ENCODE measurements at regions not wholly inside any gene's neighbourhood (a gene's known extent, or its start where the extent isn't known, plus 50 kb on each side); places are given as distances from the start of the nearest gene placed in this dataset.
"Not testable (repeated sequence)": the region's sequence is repeated elsewhere in the genome, so short reads cannot be mapped to it uniquely, and the experiment has no call there.

- Histone ChIP-seq H3K4me3 (ENCODE audit: low read length) (no peak overlapping the region), H3K27me3 (ENCODE audit: control insufficient read depth, insufficient read depth) (no peaks in the 10 kb centered on the region), H3K9me3 (ENCODE audit: control insufficient read depth, low read length) (no peaks in the 10 kb centered on the region), H3K4me1 (ENCODE audit: control insufficient read depth, insufficient read depth, low read length) (peaks cover 1% of the 10 kb centered on the region), H3K27ac (ENCODE audit: low read length) (no peak overlapping the region)
- 69% methylated on average over 3 of the region's 3 CpGs for WGBS
- DNase-seq (no peak), ATAC-seq (no peak)
- intact Hi-C loops (cut with DNase I), result no loop called here
Observed at GRCh38 chr4:14920237-14920636, 82.0 kb upstream of the CPEB2 start.

- H3K9me3 ChIP-seq (ENCODE audit: control insufficient read depth, low read length), result no peaks in the 10 kb centered on the region
- no peak overlapping the region for H3K4me3 ChIP-seq (ENCODE audit: low read length)
- no peak overlapping the region for H3K27ac ChIP-seq (ENCODE audit: low read length)
- no peaks in the 10 kb centered on the region for H3K27me3 ChIP-seq (ENCODE audit: control insufficient read depth, insufficient read depth)
- intact Hi-C loops (cut with DNase I), result no loop called here
- WGBS, result 98% methylated on average over 3 of the region's 3 CpGs
- peaks cover 1% of the 10 kb centered on the region for H3K4me1 ChIP-seq (ENCODE audit: control insufficient read depth, insufficient read depth, low read length)
- ATAC-seq, result no peak
- no peak for DNase-seq
Observed at GRCh38 chr4:14920759-14921320, 81.4 kb upstream of the CPEB2 start.

GRCh38 chr4:14921781-14922180, 80.5 kb upstream of the CPEB2 start:
- DNase-seq; H3K4me3 ChIP-seq (ENCODE audit: low read length); H3K4me1 ChIP-seq (ENCODE audit: control insufficient read depth, insufficient read depth, low read length); H3K27ac ChIP-seq (ENCODE audit: low read length); H3K27me3 ChIP-seq (ENCODE audit: control insufficient read depth, insufficient read depth); ATAC-seq; H3K9me3 ChIP-seq (ENCODE audit: control insufficient read depth, low read length); intact Hi-C loops (cut with DNase I): not testable (repeated sequence)
- WGBS, result 79% methylated on average over 2 of the region's 2 CpGs

- WGBS, result 85% methylated on average over 3 of the region's 3 CpGs
- Histone ChIP-seq H3K9me3 (ENCODE audit: control insufficient read depth, low read length) (no peaks in the 10 kb centered on the region), H3K27ac (ENCODE audit: low read length) (no peak overlapping the region), H3K4me3 (ENCODE audit: low read length) (no peak overlapping the region), H3K27me3 (ENCODE audit: control insufficient read depth, insufficient read depth) (no peaks in the 10 kb centered on the region), H3K4me1 (ENCODE audit: control insufficient read depth, insufficient read depth, low read length) (peaks cover 3% of the 10 kb centered on the region)
- ATAC-seq, result no peak
- intact Hi-C loops (cut with DNase I), result no loop called here
- no peak for DNase-seq
Observed at GRCh38 chr4:14924076-14924811, 78.0 kb upstream of the CPEB2 start.

- DNase-seq (no peak), ATAC-seq (no peak)
- intact Hi-C loops (cut with DNase I), result loop anchor here in 1 of 4 donors (5.0 kb wide), 1 partner anchor 93 kb away; no protein-coding TSS in a partner anchor
- H3K4me3 ChIP-seq (ENCODE audit: low read length), result no peak overlapping the region
- peaks cover 3% of the 10 kb centered on the region for H3K4me1 ChIP-seq (ENCODE audit: control insufficient read depth, insufficient read depth, low read length)
- no peak overlapping the region for H3K27ac ChIP-seq (ENCODE audit: low read length)
- WGBS, result 85% methylated on average over 3 of the region's 3 CpGs
- H3K9me3 ChIP-seq (ENCODE audit: control insufficient read depth, low read length), result no peaks in the 10 kb centered on the region
- H3K27me3 ChIP-seq (ENCODE audit: control insufficient read depth, insufficient read depth), result no peaks in the 10 kb centered on the region
Observed at GRCh38 chr4:14924812-14925344, 77.4 kb upstream of the CPEB2 start.

- Histone ChIP-seq H3K27me3 (ENCODE audit: control insufficient read depth, insufficient read depth) (no peaks in the 10 kb centered on the region), H3K4me1 (ENCODE audit: control insufficient read depth, insufficient read depth, low read length) (peaks cover 3% of the 10 kb centered on the region), H3K9me3 (ENCODE audit: control insufficient read depth, low read length) (no peaks in the 10 kb centered on the region), H3K27ac (ENCODE audit: low read length) (no peak overlapping the region), H3K4me3 (ENCODE audit: low read length) (no peak overlapping the region)
- intact Hi-C loops (cut with DNase I), result loop anchor here in 1 of 4 donors (5.0 kb wide), 1 partner anchor 93 kb away; no protein-coding TSS in a partner anchor
- DNase-seq (no peak), ATAC-seq (no peak)
- 80% methylated on average over 5 of the region's 5 CpGs for WGBS
Observed at GRCh38 chr4:14925471-14925870, 76.8 kb upstream of the CPEB2 start.

- Histone ChIP-seq H3K27ac (ENCODE audit: low read length) (no peak overlapping the region), H3K4me1 (ENCODE audit: control insufficient read depth, insufficient read depth, low read length) (peaks cover 3% of the 10 kb centered on the region), H3K4me3 (ENCODE audit: low read length) (no peak overlapping the region), H3K9me3 (ENCODE audit: control insufficient read depth, low read length) (no peaks in the 10 kb centered on the region), H3K27me3 (ENCODE audit: control insufficient read depth, insufficient read depth) (no peaks in the 10 kb centered on the region)
- DNase-seq, result no peak
- WGBS, result 46% methylated on average over 2 of the region's 2 CpGs
- no peak for ATAC-seq
- intact Hi-C loops (cut with DNase I), result loop anchor here in 1 of 4 donors (5.0 kb wide), 1 partner anchor 94 kb away; no protein-coding TSS in a partner anchor
Observed at GRCh38 chr4:14926368-14926767, 75.9 kb upstream of the CPEB2 start.

GRCh38 chr4:14928035-14928434, 74.2 kb upstream of the CPEB2 start:
- DNase-seq (no peak), ATAC-seq (no peak)
- no peaks in the 10 kb centered on the region for H3K9me3 ChIP-seq (ENCODE audit: control insufficient read depth, low read length)
- H3K27me3 ChIP-seq (ENCODE audit: control insufficient read depth, insufficient read depth), result no peaks in the 10 kb centered on the region
- no peak overlapping the region for H3K4me3 ChIP-seq (ENCODE audit: low read length)
- intact Hi-C loops (cut with DNase I), result loop anchor here in 1 of 4 donors (5.0 kb wide), 1 partner anchor 96 kb away; no protein-coding TSS in a partner anchor
- 63% methylated on average over 1 of the region's 1 CpG for WGBS
- H3K4me1 ChIP-seq (ENCODE audit: control insufficient read depth, insufficient read depth, low read length), result peaks cover 3% of the 10 kb centered on the region
- no peak overlapping the region for H3K27ac ChIP-seq (ENCODE audit: low read length)

- 96% methylated on average over 1 of the region's 1 CpG for WGBS
- no peaks in the 10 kb centered on the region for H3K9me3 ChIP-seq (ENCODE audit: control insufficient read depth, low read length)
- intact Hi-C loops (cut with DNase I), result loop anchor here in 1 of 4 donors (5.0 kb wide), 1 partner anchor 97 kb away; no protein-coding TSS in a partner anchor
- H3K27me3 ChIP-seq (ENCODE audit: control insufficient read depth, insufficient read depth), result no peaks in the 10 kb centered on the region
- H3K27ac ChIP-seq (ENCODE audit: low read length), result no peak overlapping the region
- H3K4me3 ChIP-seq (ENCODE audit: low read length), result no peak overlapping the region
- ATAC-seq (no peak), DNase-seq (no peak)
- H3K4me1 ChIP-seq (ENCODE audit: control insufficient read depth, insufficient read depth, low read length), result peaks cover 3% of the 10 kb centered on the region
Observed at GRCh38 chr4:14929669-14930068, 72.6 kb upstream of the CPEB2 start.

- ATAC-seq (no peak), DNase-seq (no peak)
- Histone ChIP-seq H3K27ac (ENCODE audit: low read length) (no peak overlapping the region), H3K4me1 (ENCODE audit: control insufficient read depth, insufficient read depth, low read length) (no peaks in the 10 kb centered on the region), H3K27me3 (ENCODE audit: control insufficient read depth, insufficient read depth) (no peaks in the 10 kb centered on the region), H3K9me3 (ENCODE audit: control insufficient read depth, low read length) (no peaks in the 10 kb centered on the region), H3K4me3 (ENCODE audit: low read length) (no peak overlapping the region)
- intact Hi-C loops (cut with DNase I), result no loop called here
- WGBS, result 77% methylated on average over 9 of the region's 9 CpGs
Observed at GRCh38 chr4:14934704-14935390, 67.4 kb upstream of the CPEB2 start.

GRCh38 chr4:14943749-14944148, 58.5 kb upstream of the CPEB2 start:
- no peak for DNase-seq
- Histone ChIP-seq H3K27ac (ENCODE audit: low read length) (no peak overlapping the region), H3K9me3 (ENCODE audit: control insufficient read depth, low read length) (no peaks in the 10 kb centered on the region), H3K4me1 (ENCODE audit: control insufficient read depth, insufficient read depth, low read length) (no peaks in the 10 kb centered on the region), H3K27me3 (ENCODE audit: control insufficient read depth, insufficient read depth) (no peaks in the 10 kb centered on the region), H3K4me3 (ENCODE audit: low read length) (no peak overlapping the region)
- intact Hi-C loops (cut with DNase I), result no loop called here
- no peak for ATAC-seq
- WGBS, result 72% methylated on average over 7 of the region's 7 CpGs

Measured in right cardiac atrium (tissue), 5 donors.